Activated naive CD4-positive, alpha-beta T cell treated with anti-CD3 and anti-CD28 coated beads, Interleukin-2, amount 50 U/mL, for 16 hours (primary cell): ENCODE measurements at regions not wholly inside any gene's neighbourhood (a gene's known extent, or its start where the extent isn't known, plus 50 kb on each side); places are given as distances from the start of the nearest gene placed in this dataset.

Experiments used
- DNase-seq: peaks from one replicate; pipeline ENCODE4 v3.0.0-alpha.2; 2020

- DNase-seq = no peak
Measured at GRCh38 chr3:94904156-94904674, 841.4 kb downstream of the NSUN3 start.

GRCh38 chr3:94909726-94910125 is 846.9 kb downstream of the NSUN3 start:
- no peak for DNase-seq

GRCh38 chr3:94912656-94913055 is 849.8 kb downstream of the NSUN3 start:
- DNase-seq = no peak

- no peak for DNase-seq
Measured at GRCh38 chr3:94927175-94927574, 864.3 kb downstream of the NSUN3 start.

- no peak for DNase-seq
Measured at GRCh38 chr3:94928921-94929320, 866.1 kb downstream of the NSUN3 start.

- DNase-seq = no peak
Measured at GRCh38 chr3:94935738-94936580, 873.1 kb downstream of the NSUN3 start.

GRCh38 chr3:94937980-94938379 is 875.1 kb downstream of the NSUN3 start:
- no peak for DNase-seq

- no peak for DNase-seq
Measured at GRCh38 chr3:94946683-94947082, 883.8 kb downstream of the NSUN3 start.

DNA sequence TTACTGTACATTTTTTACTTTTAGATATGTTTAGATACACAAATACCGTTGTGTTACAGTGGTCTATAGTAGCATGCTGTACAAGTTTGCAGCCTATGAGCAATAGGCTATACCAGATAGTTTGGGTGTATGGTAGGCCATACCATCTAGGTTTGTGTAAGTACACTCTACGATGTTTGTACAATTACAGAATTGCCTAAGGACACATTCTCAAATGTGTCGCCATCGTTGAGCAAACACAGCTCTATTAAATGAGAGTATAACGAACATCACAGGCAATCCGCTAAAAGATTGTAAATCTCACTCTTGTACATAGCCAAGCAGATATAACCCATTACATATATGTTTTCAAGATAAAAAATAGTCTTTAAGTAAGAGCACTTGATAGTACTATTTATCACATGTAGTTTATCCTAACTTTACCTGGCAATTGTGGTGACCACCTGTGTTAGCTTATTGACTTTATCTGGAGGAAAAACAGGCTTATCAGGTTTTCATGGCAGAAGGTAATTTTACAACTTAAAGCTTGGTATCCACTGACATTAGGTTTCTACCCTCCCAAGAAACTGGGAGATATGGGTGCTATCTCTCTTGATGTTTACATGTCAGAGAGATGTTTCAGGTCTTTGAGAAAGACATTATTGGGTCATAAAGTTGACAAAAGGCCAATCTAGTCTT is 898.7 kb downstream of the NSUN3 start:
- DNase-seq = no peak

DNA sequence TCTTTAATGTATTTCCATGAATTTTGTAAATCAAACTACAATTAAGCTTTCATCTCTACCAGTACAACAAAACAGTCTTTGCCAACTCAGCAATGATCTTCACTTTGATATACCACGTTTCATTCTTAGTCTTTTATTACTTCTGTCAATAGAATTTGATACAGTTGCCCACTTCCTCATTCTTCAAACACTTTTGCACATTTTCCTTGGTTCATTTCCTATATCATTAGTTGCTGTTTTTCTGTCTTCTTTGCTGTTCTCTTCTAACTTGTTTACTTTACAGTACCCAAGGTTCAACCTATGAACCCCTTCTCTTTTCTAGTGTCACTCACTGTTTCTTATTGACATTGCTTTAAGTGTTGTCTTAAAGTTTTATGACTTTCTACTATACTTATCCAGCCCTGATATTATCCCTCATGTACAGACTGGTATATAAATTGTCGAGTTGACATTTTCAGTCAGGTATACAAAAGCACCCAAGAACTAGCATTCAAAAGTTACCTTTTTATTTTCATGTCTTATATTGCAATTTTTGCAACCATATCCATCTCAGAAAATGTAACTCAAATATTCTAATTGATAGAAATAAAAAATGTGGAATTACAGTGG is 903.1 kb downstream of the NSUN3 start:
- no peak for DNase-seq

GRCh38 chr3:94967196-94967595 is 904.3 kb downstream of the NSUN3 start:
- DNase-seq = no peak

- DNase-seq = no peak
Measured at GRCh38 chr3:94968519-94968918, 905.7 kb downstream of the NSUN3 start.

DNA sequence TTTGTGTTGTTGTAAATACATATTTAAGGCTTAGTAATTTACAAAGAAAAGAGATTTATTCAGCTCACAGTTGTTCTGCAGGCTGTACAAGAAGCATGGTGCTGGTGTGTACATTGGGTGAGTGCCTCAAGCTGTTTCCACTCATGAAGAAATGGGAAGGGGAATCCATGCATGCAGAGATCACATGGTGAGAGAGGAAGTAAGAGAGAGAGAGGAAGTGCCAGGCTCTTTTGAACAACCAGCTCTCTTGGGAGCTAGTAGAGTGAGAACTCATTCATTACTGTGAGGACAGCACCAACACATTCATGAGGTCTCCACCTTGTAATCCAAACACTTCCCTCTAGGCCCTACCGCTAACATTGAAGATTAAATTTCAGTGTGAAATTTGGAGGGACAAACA is 909.2 kb downstream of the NSUN3 start:
- no peak for DNase-seq

- no peak for DNase-seq
Measured at GRCh38 chr3:94978084-94978483, 915.2 kb downstream of the NSUN3 start.

DNA sequence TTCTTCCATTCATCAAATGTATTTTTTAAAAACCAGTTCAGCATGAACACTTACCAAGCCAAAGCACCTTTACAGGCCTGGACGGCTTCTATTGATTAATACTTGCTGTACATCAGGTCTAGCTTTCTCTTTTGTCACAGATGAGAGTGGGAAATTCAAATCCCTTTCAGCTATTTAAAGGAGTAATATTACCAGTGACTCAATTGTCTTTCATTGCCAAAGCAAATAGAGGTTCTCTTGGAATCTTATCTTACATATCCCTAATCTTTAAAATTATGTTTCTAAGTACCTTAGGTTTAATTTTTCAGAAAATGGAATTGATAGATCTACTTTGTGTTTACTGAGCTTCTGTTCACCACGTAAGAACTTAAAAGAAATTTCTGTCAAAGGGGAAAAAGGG is 922.9 kb downstream of the NSUN3 start:
- no peak for DNase-seq

GRCh38 chr3:94990952-94991705 is 928.3 kb downstream of the NSUN3 start:
- DNase-seq = no peak

DNA sequence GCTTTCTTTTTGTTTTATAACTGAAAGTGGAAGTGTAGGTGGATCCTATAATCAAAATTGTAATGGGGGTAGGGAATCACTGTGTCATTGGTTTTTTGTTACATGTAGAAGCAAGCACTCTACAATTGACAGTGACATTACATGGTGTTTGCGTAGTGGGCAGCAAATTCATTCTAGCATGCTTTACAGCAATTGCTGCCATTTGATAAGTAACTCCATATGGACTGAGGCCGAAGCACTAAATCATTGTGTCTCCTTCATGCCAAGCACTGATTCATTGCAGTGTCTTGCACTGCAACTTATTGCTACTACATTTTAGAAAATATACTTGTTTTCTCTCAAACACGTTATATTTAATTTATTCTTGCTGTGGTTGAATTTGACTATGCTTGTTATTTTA is 933.9 kb downstream of the NSUN3 start:
- DNase-seq = no peak

DNA sequence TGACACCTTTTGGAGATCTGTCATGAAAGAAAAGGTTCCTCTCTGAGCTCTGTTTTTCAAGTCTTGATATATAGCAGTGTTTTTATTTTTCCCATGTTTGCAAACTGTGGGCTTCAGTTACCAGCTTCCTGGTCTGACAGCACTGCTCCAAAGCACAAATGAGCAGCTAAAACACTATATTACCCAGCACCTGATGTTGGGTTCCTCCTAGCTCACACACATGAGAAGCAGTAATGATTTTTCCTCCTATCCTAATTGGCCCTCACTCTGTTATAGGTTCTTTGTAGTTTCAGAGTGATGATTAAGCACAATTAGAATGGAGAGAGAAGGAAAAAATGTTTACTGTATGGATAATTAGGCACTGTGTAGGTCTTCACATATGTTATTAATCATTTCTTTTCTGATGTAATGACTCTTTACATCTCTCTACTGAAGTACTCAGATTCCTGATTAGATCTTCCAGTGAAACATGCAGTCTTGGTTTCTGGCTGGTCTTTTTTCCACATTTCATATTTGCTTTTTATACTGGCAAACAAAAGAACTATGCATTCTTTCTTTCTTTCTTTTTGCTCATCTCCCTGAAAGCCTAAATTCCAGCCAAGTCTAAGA is 939.7 kb downstream of the NSUN3 start:
- DNase-seq = no peak

- DNase-seq = no peak
Measured at GRCh38 chr3:95028688-95029087, 965.8 kb downstream of the NSUN3 start.

GRCh38 chr3:95029644-95030043 is 966.8 kb downstream of the NSUN3 start:
- DNase-seq = no peak

GRCh38 chr3:95036526-95037021 is 973.7 kb downstream of the NSUN3 start:
- DNase-seq = no peak

- DNase-seq = no peak
Measured at GRCh38 chr3:95037097-95037496, 974.2 kb downstream of the NSUN3 start.
